HuH-7 (cell line): ENCODE measurements at regions not wholly inside any gene's neighbourhood (a gene's known extent, or its start where the extent isn't known, plus 50 kb on each side); places are given as distances from the start of the nearest gene placed in this dataset.
"Not testable (repeated sequence)": the region's sequence is repeated elsewhere in the genome, so short reads cannot be mapped to it uniquely, and the experiment has no call there.

Experiments
- DNase-seq: peaks from one replicate; pipeline ENCODE4 v3.0.0; 2011; ENCODE audit warnings: low spot score

DNA sequence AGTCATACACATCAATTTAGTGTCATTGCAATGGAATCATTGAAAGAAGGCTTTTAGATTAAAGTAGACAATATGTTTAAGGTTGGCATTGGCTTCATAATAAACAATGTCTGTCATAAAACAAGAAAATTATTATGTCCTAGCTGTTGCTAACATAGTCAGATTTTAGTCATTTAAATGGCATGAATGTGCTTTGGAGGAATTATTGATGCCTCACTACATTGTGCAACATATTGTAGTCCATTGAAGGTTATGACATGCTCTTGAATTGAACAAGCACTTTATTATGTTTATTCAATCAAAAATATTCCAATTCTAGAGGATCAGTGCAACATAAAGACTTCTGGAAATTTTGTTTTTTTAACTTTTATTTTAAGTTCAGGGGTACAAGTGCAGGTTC is 489.8 kb upstream of the AMOT start:
- no peak for DNase-seq

DNA sequence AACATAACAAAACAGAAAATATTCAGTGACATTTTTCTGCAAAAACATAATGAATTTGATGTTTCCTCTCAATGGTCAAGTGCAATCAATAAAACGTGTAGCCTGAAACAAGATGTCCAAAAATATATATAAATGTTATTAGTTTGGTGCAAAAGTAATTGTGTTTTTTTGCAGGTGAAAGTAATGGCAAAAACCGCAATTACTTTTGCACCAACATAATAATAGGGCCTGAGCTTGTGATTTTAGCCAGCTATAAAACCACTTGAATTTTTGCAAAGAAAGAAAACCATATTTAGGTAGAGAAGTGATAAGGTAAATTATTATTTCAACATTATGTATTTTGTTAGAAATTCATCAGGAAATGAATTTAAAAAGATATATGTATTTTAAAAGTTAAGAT is 475.3 kb upstream of the AMOT start:
- no peak for DNase-seq

DNA sequence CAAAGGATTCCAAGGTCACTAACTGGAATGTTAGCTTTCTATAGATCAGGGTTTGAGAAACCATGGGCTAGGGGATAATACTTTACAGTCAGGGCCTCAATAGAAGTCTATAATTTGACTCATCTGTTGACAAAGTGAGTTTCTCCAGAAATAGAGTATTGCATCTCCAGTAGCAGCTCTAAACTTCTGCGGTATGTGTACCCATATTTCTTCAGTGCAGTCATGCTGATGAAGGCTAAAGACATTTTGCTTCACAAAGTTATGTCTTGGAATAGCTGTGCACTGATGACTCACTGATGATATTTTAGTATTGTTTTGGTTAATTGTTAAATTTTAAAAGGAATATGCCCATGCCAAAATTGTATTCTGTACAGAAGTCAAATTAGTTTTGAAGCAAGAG is 464.9 kb upstream of the AMOT start:
- DNase-seq = no peak

DNA sequence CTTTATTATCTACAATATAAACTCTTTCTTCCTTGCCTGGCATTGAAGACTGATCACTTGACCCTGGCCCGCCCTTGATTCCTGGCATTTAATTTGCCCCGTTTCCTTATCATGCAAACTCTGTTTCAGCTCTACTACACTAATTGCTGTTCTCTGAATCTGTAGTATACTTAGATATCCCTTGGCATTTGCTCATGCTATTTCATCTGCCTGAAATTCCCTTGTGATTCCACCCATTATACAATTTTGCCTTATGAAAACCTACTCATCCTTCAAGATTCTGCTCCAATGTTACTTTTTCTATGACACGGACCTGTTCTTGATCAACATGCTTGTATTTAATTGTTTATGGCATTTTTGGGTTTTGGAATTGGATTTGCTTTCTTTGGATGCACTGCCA is 459.9 kb upstream of the AMOT start:
- DNase-seq = no peak

DNA sequence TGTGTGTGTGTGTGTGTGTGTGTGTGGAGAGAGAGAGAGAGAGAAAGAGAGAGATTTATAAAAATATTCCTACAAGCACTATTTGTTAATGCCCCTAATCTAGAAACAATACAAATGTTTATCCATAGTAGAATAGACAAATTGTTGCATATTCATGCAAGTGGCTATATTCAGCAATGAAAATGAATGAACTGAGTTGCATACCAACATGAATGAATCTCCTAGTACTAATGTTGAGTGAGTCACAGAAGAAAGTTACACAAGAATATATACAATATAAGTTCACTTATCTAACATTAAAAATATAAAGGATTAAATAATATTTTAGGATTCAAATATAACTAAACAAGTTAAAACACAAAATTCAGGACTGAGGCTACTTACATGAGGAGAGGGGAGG is 456.8 kb upstream of the AMOT start:
- DNase-seq = no peak

DNA sequence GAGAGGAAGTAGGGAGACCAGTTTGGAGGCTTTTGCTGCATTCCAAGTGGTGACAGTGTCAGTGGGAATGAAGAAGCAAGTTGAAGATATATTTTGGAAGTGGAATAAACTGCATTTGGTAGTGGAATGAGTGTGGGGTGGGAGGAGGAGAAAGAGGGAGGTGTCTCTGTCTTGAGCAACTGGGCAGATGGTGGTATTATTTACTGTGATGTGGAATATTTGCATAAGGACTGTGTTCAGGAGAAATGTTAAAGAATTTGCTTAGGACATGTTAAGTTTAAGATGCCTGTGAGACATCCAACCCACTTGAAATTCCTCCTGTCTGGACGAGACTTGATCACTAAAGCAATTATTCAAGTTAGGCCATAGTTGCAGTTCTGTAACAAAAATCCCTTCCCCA is 448.9 kb upstream of the AMOT start:
- no peak for DNase-seq

DNA sequence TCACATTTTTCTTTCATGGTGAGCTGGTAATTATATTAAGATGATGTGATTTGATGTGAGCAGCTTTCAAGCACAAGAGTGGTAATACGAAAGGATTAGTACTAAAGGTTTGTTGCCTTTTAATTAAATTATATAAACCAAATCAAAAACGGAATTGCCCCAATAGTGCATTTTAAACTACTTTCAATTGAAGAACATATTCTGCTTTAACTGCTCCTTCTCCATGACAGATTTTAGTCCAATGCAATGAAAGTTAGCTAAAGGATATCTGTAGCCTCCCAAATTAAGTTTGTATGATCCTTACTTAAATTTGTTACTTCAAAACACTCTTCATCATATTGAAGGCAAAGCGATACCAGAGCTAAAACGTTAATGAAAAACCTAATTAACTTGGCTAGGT is 447.1 kb upstream of the AMOT start:
- no peak for DNase-seq

DNA sequence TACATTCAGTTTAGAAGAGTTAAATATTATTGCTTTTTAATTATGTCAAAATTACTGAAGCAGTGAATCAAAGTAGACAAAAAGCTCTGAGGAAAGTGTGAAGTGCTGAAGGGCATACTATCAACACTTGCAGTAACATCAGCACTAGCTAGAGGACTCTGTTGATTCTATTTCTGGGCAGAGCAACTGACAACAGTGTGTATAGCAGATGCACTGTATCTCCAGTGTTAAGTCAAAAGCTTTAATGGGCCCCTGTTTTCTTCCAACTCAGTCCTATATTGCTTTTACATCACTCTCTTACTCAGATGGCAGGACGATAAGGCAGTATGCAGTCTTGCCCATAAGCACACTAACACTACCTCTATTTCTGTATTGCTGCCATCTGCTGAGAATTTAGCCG is 435.2 kb upstream of the AMOT start:
- no peak for DNase-seq

DNA sequence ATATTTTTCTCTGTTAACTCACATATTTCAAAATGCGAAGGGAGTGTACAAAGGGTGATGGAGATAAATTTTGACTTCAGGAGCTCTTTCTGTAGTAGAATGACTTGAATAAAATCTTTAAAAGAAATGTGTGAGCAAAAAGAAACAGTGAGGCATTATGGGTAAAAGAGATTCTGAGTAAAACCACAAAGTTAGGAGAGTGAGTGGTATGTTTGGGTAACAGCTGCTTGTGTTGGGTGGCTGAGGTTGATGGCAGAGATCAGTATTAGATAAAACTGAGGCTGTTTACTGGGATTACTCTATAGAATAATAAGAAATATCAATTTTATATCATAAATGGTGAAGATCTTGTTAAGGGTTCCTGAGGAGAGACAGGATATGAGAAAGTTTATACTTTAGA is 434.2 kb upstream of the AMOT start:
- no peak for DNase-seq

DNA sequence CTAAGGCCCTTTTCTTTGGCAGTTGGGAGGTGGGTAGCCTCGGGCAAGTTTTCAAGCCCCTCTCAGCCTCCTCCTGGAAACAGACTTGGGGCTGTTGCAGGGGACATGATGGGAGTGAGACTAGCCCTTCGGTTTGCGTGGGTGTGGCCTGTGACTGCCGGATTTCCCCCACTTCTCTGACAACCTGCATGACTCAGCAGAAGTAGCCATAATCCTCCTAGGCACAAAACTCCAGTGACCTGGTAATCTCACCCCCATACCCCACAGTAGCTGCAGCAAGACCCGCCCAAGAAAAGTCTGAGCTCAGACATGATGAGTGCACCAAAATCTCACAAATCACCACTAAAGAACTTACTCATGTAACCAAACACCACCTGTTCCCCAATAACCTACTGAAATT is 433.7 kb upstream of the AMOT start:
- no peak for DNase-seq

DNA sequence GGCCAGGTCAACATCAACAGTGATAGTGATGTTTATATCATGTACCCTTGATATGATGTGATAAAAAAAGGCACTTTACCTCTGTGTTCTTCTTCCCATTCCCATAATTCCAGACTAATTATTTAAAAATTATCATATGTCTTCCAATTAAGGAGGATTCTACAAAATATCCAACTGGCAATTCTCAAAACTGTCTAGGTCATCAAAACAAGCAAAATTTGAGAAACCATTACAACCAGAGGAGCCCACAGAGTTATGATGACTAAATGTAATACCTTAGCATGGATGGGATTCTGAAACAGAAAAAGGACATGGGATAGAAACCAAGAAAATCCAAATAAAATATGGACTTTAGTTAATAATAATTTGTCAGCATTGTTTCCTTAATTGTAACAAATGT is 428.6 kb upstream of the AMOT start:
- no peak for DNase-seq

DNA sequence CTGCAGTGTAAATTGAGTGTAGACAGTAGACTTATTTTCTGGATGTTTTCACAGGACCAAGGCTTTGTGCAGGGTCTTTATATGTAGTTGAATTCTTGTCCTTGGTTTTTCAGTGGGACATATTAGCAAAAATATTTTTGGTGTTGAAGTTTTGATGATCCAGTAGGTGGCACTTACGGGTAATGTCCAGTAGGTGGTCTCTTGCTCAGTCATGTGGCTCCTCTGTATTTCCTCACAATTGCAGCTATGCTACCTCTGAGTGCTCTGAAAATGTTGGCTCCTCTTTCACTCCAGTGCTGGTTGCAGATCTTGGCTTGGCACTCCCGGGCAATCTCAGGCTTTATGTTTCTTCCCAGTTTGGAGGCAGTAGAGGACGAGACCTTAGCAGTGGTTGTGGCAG is 419.8 kb upstream of the AMOT start:
- no peak for DNase-seq

DNA sequence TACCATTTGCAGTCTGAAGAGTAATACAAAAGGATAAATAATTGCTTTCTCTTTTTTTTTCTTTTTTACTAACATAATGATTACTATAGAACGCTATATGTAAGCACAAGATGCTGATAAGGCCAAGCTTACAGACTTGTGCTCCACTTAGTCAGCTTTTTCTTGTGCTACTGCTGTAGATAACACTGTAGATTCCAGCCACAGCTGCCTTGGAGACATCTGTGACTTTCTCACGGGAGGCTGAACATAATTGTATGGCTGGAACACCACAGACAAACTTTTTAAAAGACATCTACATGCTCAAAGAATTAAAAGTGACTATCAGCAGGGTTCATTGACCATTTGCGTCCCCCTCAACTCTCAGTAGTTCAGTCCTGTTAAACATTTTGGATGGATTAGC is 381.7 kb upstream of the AMOT start:
- no peak for DNase-seq

DNA sequence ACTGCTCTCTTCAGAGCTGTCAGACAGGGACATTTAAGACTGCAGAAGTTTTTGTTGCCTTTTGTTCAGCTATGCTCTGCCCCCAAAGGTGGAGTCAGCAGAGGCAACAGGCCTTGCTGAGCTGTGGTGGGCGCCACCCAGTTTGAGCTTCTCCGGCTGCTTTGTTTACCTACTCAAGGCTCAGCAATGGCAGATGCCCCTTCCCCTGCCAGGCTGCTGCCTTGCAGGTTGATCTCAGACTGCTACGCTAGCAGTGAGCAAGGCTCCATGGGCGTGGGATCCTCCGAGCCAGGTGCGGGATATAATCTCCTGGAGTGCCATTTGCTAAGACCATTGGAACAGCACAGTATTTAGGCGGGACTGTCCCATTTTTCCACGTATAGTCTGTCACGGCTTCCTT is 371.4 kb upstream of the AMOT start:
- no peak for DNase-seq

DNA sequence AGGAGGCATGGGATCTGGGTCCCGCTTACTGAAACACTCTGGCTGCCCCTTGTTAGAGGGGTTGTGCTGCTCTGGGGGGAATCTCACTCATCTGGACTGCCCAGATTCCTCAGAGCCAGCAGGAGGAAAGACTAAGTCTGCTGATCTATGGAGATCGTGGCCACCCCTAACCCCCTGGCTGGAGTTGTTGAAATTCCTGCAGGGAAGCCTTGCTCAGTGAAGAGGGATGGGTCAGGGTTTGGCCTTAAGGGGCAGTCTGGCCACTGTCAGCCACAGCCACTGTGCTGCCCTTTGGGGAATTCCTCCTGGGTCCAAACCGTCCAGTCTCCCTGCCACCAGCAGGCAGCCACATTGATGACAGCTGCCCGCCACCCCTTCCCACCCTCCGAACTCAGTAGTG is 362.0 kb upstream of the AMOT start:
- no peak for DNase-seq

DNA sequence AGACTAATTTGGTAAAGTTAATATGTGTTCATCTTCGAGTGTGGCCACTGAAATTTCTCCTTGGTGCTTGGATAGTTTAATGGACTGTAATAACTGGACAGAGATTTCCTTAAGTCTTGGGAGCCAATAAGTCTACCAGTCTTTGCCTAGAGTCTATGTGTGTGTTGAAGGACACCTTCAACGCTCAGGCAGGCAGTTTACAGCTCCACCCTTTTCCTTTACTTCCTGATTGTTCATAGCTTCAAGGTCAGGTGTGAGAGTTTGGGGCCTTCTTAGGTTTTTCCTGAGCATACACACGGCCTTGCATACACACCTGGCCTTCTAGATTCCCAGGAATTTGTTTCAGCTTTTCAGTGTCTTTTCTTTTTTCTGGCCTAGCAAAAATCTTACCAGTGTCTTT is 355.3 kb upstream of the AMOT start:
- no peak for DNase-seq

DNA sequence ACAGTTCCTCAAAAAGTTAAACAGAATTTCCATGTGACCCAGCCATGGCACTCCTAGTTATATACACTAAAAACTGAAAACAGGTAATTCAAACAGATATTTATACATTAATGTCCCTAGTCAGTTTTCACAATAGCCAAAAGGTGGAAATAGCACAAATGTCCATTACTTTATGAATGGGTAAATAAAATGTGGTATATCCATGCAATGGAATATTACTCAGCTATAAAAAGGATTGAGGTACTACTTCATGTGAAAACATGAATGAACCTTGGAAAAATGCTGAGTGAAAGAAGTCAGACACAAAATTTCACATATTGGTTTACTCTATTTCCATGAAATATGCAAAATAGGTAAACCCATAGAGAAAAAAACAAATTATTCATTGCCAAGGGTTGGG is 351.8 kb upstream of the AMOT start:
- no peak for DNase-seq

DNA sequence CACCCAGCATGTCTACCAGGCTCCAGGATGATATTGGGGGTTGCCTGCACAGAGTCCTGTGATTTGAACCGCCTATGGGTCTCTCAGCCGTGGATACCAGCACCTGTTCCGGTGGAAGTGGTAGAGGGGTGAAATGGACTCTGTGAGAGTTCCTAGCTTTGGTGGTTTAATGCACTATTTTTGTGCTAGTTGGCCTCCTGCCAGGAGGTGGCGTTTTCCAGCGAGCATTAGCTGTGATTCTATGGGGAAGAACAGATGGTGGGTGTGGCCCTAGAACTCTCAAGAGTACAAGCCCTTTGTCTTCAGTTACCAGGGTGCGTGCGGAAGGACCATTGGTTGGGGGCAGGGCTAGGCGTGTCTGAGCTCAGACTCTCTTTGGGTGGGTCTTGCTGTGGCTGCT is 316.9 kb upstream of the AMOT start:
- no peak for DNase-seq

DNA sequence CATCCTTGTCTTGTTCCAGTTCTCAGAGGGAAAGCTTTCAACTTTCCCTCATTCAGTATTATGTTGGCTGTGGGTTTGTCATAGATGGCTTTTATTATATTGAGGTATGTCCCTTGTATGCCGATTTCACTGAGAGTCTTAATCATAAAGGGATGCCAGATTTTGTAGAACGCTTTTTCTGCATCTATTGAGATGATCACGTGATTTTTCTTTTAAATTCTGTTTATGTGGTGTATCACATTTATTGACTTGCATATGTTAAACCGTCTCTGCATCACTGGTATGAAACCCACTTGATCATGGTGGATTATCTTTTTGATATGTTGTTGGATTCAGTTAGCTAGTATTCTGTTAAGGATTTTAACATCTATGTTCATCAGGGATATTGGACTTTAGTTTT is 313.7 kb upstream of the AMOT start:
- not testable (repeated sequence) for DNase-seq

DNA sequence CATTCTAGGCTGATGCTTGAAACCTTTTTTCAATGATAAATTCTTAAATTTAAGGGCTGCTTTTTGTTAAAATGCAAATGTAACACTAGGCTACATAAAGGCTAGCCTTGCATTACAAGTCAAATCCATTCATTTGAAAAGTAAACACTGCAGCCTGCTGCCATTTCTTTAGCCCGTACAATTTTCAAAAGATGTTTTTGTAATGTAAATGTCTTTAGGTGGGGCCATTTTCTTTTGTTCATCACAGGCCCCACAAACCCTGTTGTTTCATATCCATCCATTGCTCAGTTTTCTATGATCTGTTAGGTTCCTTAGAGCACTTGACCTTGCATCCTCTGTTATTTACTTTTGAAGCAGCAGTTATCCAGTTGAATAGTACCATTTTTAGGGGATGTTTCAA is 296.2 kb upstream of the AMOT start:
- no peak for DNase-seq

DNA sequence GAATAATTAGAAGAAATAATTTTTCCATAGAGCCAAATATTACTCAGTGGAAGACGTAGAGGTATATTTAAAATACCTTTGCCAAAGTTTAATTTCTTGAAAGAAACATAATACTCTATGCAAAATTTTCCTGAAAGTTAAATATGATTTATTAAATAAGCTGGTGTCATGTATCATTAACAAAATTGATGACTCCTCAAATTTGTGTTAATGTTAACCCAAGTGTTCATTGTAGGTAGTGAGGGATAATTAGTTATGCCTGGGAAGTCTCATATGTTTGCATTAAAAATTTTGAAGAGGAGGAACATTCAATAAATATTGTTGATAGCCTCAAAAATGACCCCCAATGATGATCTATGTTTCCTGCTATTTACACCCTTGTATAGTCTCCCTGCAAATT is 292.7 kb upstream of the AMOT start:
- DNase-seq = no peak

DNA sequence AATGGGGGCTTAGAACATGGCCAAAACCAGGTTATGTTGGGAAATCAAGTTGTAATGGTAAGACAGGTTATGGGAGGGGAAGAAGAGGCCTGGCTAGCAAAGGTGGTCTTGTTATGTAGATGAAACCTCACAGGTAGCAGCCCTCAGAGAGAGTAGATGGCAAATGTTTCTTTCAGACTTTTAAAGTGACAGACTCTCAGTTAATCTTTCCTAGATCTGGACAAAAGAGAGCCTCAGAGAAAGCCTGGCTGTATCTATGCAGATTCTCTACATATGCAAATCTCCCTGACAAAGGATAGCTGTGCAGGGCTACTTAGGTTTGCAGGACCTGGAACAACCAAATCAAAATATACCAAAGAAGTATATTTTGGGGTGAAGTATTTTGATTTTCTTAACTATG is 284.1 kb upstream of the AMOT start:
- DNase-seq = no peak

DNA sequence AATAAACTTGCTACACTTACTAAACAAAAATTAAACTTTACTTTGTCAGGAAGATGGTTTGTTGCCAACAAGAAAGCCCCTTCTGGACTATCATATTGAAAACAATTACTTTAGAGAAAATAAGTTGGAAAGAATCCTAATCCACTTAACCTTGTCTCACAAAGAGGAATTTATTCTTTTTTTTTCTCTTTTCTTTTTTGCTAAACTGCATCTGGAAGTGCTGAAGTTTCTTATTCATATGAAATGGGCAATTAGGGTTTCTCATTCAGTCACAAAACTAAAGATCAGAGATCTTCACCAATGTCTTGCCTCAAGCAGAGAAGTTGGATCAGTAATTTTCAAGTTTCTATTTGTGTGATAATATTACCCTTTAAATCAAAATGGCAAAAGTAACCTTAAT is 234.9 kb upstream of the AMOT start:
- DNase-seq = no peak

DNA sequence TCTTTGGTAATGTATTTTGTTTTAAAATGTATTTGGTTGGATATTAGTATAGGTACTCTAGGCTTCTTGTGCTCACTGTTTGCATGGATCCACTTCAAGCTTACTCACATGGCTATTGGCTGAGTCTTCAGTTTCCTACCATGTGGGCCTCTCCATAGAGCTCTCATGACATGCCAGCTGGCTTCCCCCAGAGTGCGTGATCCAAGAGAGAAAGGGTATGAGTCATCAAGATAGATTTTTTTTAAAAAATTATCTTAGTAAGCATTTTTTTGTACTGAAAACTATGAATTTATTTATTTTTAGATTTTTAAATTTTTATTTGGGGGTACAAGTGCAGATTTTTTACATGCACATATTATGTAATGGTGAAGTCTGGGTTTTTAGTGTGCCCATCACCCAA is 219.1 kb upstream of the AMOT start:
- DNase-seq = no peak

DNA sequence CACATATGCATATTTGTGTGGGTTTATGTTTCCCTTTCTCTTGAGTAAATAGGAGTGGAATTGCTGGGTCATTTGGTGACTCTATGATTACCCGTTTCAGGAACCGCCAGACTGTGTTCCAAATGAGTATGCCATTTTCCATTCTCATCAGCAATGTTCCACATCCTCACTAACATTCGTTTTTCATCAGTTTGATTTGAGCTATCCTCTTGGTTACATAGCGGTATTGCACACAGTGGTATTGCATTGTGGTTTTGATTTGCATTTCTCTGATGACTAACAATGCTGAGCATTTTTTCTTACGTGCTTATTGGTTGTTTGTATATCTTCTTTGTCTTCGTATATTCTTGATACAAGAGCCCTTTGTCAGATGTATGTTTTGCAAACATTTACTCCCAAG is 218.0 kb upstream of the AMOT start:
- no peak for DNase-seq

DNA sequence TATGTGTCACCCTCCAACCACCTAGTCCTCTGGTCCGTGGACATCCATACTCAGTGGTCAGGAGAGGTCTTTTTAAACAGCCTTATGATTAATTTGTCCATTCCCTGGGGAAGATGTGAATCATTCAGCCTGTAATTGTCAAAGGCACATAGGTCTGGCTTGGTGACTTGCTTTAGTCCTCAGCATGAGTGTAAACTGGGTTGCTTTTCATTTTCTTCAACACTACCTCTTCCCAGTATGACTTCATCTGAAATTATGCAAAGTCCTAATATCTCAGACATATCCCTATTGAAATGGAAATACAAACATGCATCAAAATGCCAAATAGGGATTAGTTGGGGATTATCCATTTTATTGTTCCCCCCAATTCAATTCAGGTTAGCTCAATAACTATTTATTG is 208.3 kb upstream of the AMOT start:
- DNase-seq = no peak
